Epidermal melanocyte (primary cell): ENCODE measurements at regions not wholly inside any gene's neighbourhood (a gene's known extent, or its start where the extent isn't known, plus 50 kb on each side); places are given as distances from the start of the nearest gene placed in this dataset.
"Not testable (repeated sequence)": the region's sequence is repeated elsewhere in the genome, so short reads cannot be mapped to it uniquely, and the experiment has no call there.

ENCODE experiments used
- DNase-seq: peaks from one replicate; pipeline ENCODE4 v3.0.0; 2011; ENCODE audit warnings: low spot score; ENCODE audit not compliant: insufficient read length

GRCh38 chrX:110511238-110511637 is 152.6 kb downstream of the RTL9 start:
- DNase-seq: no peak

- DNase-seq: no peak
Observed at GRCh38 chrX:110512341-110512740, 153.7 kb downstream of the RTL9 start.

- no peak for DNase-seq
Observed at GRCh38 chrX:110514509-110514908, 155.9 kb downstream of the RTL9 start.

- no peak for DNase-seq
Observed at GRCh38 chrX:110519501-110519900, 160.9 kb downstream of the RTL9 start.

- DNase-seq: no peak
Observed at GRCh38 chrX:110519906-110520452, 161.3 kb downstream of the RTL9 start.

- DNase-seq: not testable (repeated sequence)
Observed at GRCh38 chrX:110520652-110521051, 162.0 kb downstream of the RTL9 start.

GRCh38 chrX:110531873-110532580 is 173.4 kb downstream of the RTL9 start:
- no peak for DNase-seq

- no peak for DNase-seq
Observed at GRCh38 chrX:110532581-110532931, 173.9 kb downstream of the RTL9 start.

GRCh38 chrX:110536816-110537215 is 178.2 kb downstream of the RTL9 start:
- DNase-seq: no peak

- no peak for DNase-seq
Observed at GRCh38 chrX:110541266-110541665, 182.6 kb downstream of the RTL9 start.

GRCh38 chrX:110550854-110551253 is 192.2 kb downstream of the RTL9 start:
- not testable (repeated sequence) for DNase-seq

- DNase-seq: no peak
Observed at GRCh38 chrX:110557864-110558263, 199.2 kb downstream of the RTL9 start.

- DNase-seq: no peak
Observed at GRCh38 chrX:110558406-110558805, 199.8 kb downstream of the RTL9 start.

- DNase-seq: no peak
Observed at GRCh38 chrX:110561034-110561433, 202.4 kb downstream of the RTL9 start.

- no peak for DNase-seq
Observed at GRCh38 chrX:110563282-110563681, 204.6 kb downstream of the RTL9 start.

GRCh38 chrX:110568441-110568840 is 209.8 kb downstream of the RTL9 start:
- DNase-seq: no peak

- DNase-seq: no peak
Observed at GRCh38 chrX:110569506-110569905, 210.9 kb downstream of the RTL9 start.

GRCh38 chrX:110578270-110578669 is 217.3 kb downstream of the CHRDL1 start:
- no peak for DNase-seq

GRCh38 chrX:110584083-110584482 is 211.5 kb downstream of the CHRDL1 start:
- no peak for DNase-seq

- DNase-seq: no peak
Observed at GRCh38 chrX:110588164-110588563, 207.5 kb downstream of the CHRDL1 start.

- no peak for DNase-seq
Observed at GRCh38 chrX:110588853-110589252, 206.8 kb downstream of the CHRDL1 start.

GRCh38 chrX:110600745-110601310 is 194.8 kb downstream of the CHRDL1 start:
- no peak for DNase-seq

- no peak for DNase-seq
Observed at GRCh38 chrX:110614596-110614995, 181.0 kb downstream of the CHRDL1 start.
